HG03442 (cell line): ENCODE measurements at regions not wholly inside any gene's neighbourhood (a gene's known extent, or its start where the extent isn't known, plus 50 kb on each side); places are given as distances from the start of the nearest gene placed in this dataset.

Experiments
- ATAC-seq: cut with Tn5 transposase; IDR thresholded peaks from one replicate; pipeline ENCODE4 v1.9.1; 2021; ENCODE audit warnings: mild to moderate bottlenecking, moderate library complexity; ENCODE audit not compliant: unreplicated experiment

- ATAC-seq, result no peak
Measured at GRCh38 chrX:151476604-151477303, 79.7 kb downstream of the VMA21 start.

GRCh38 chrX:151478058-151478457 is 81.1 kb downstream of the VMA21 start:
- no peak for ATAC-seq

- peak; percentile 66 for ATAC-seq
Measured at GRCh38 chrX:151488677-151489076, 74.8 kb upstream of the PASD1 start.

- no peak for ATAC-seq
Measured at GRCh38 chrX:151505796-151506195, 57.7 kb upstream of the PASD1 start.

- ATAC-seq, result no peak
Measured at GRCh38 chrX:151510203-151510602, 53.3 kb upstream of the PASD1 start.

GRCh38 chrX:151513472-151513871 is 50.0 kb upstream of the PASD1 start:
- ATAC-seq, result no peak
